Astrocyte (in vitro differentiated cells and primary cell): ENCODE measurements at regions not wholly inside any gene's neighbourhood (a gene's known extent, or its start where the extent isn't known, plus 50 kb on each side); places are given as distances from the start of the nearest gene placed in this dataset.

Experiments
- DNase-seq: peaks from one replicate; pipeline ENCODE4 v3.0.0-alpha.2; 2010; ENCODE audit warnings: low read depth
- FAIRE-seq: peaks from 2 replicates; lab custom pipeline; 2011; peaks lifted over from hg19 to GRCh38; lab: Jason Lieb, UNC
- H2AFZ ChIP-seq: 2 replicates; pipeline ENCODE4 v1.6.0; 2012; ENCODE audit warnings: low read depth, low read length, inconsistent platforms
- H3K27ac ChIP-seq: 2 replicates; pipeline ENCODE4 v1.5.1; 2011; ENCODE audit warnings: low read depth, low read length, inconsistent platforms
- H3K27me3 ChIP-seq: 2 replicates; pipeline ENCODE4 v1.6.0; 2011; ENCODE audit warnings: low read length, inconsistent platforms; ENCODE audit not compliant: insufficient read depth
- H3K36me3 ChIP-seq: 2 replicates; pipeline ENCODE4 v1.5.1; 2011; ENCODE audit warnings: low read length, inconsistent platforms; ENCODE audit not compliant: insufficient read depth
- H3K4me1 ChIP-seq: 2 replicates; pipeline ENCODE4 v1.5.1; 2011; ENCODE audit warnings: low read length, inconsistent platforms; ENCODE audit not compliant: insufficient read depth
- H3K4me2 ChIP-seq: 2 replicates; pipeline ENCODE4 v1.6.0; 2012; ENCODE audit warnings: low read length, inconsistent platforms
- H3K4me3 ChIP-seq: 2 replicates; pipeline ENCODE4 v1.5.1; 2011; ENCODE audit warnings: low read depth, mild to moderate bottlenecking, low read length, inconsistent platforms; ENCODE audit not compliant: insufficient read depth
- H3K79me2 ChIP-seq: 2 replicates; pipeline ENCODE4 v1.6.0; 2012; ENCODE audit warnings: mild to moderate bottlenecking, low read length, inconsistent platforms; ENCODE audit not compliant: insufficient read depth
- H3K9ac ChIP-seq: 2 replicates; pipeline ENCODE4 v1.6.0; 2012; ENCODE audit warnings: mild to moderate bottlenecking, low read length, inconsistent platforms
- H3K9me3 ChIP-seq: 2 replicates; pipeline ENCODE4 v1.5.1; 2012; ENCODE audit warnings: low read depth, mild to moderate bottlenecking, low read length, inconsistent platforms; ENCODE audit not compliant: insufficient read depth
- H4K20me1 ChIP-seq: 2 replicates; pipeline ENCODE4 v1.6.0; 2012; ENCODE audit warnings: low read length, inconsistent platforms; ENCODE audit not compliant: insufficient read depth
- H3K27ac Mint-ChIP-seq: one replicate; pipeline ENCODE4 v1.8.0; 2021; ENCODE audit warnings: mild to moderate bottlenecking, mixed read lengths; ENCODE audit not compliant: unreplicated experiment
- H3K27me3 Mint-ChIP-seq: one replicate; pipeline ENCODE4 v1.8.0; 2021; ENCODE audit warnings: low read depth, mixed read lengths; ENCODE audit not compliant: unreplicated experiment
- H3K36me3 Mint-ChIP-seq: one replicate; pipeline ENCODE4 v1.8.0; 2021; ENCODE audit warnings: low read depth, mixed read lengths; ENCODE audit not compliant: unreplicated experiment
- H3K4me1 Mint-ChIP-seq: one replicate; pipeline ENCODE4 v1.8.0; 2021; ENCODE audit warnings: low read depth, mixed read lengths; ENCODE audit not compliant: unreplicated experiment
- H3K4me3 Mint-ChIP-seq: one replicate; pipeline ENCODE4 v1.8.0; 2021; ENCODE audit warnings: mild to moderate bottlenecking, moderate library complexity, mixed read lengths; ENCODE audit not compliant: unreplicated experiment
- H3K9me3 Mint-ChIP-seq: one replicate; pipeline ENCODE4 v1.8.0; 2021; ENCODE audit warnings: mild to moderate bottlenecking, mixed read lengths; ENCODE audit not compliant: unreplicated experiment
- EZH2 ChIP-seq: IDR thresholded peaks from 2 replicates; pipeline ENCODE4 v1.6.1; 2012; ENCODE audit warnings: mild to moderate bottlenecking, low read length, inconsistent platforms; ENCODE audit not compliant: insufficient read depth
- TF ChIP-seq, protein P1 (sequence below): IDR thresholded peaks from 2 replicates; pipeline ENCODE4 v1.5.1; 2011; ENCODE audit warnings: low read depth, mild to moderate bottlenecking, inconsistent platforms, low read length, moderate library complexity; ENCODE audit not compliant: insufficient read depth

GRCh38 chrX:129230168-129230567, 293.1 kb downstream of the SMARCA1 start:
- Histone ChIP-seq H2AFZ (no peak overlapping the region), H3K4me1 (no peaks in the 10 kb centered on the region), H3K27me3 (no peaks in the 10 kb centered on the region), H3K27ac (no peak overlapping the region), H3K36me3 (no peaks in the 10 kb centered on the region), H3K79me2 (no peaks in the 10 kb centered on the region), H4K20me1 (no peaks in the 10 kb centered on the region), H3K9ac (no peak overlapping the region), H3K9me3 (no peaks in the 10 kb centered on the region), H3K4me2 (no peak overlapping the region), H3K4me3 (no peak overlapping the region)
- Mint-ChIP-seq H3K27me3 (no peaks in the 10 kb centered on the region), H3K4me1 (peaks cover 9% of the 10 kb centered on the region), H3K27ac (no peak overlapping the region), H3K9me3 (no peaks in the 10 kb centered on the region), H3K36me3 (no peaks in the 10 kb centered on the region), H3K4me3 (no peak overlapping the region)
- TF ChIP-seq, protein P1, sequence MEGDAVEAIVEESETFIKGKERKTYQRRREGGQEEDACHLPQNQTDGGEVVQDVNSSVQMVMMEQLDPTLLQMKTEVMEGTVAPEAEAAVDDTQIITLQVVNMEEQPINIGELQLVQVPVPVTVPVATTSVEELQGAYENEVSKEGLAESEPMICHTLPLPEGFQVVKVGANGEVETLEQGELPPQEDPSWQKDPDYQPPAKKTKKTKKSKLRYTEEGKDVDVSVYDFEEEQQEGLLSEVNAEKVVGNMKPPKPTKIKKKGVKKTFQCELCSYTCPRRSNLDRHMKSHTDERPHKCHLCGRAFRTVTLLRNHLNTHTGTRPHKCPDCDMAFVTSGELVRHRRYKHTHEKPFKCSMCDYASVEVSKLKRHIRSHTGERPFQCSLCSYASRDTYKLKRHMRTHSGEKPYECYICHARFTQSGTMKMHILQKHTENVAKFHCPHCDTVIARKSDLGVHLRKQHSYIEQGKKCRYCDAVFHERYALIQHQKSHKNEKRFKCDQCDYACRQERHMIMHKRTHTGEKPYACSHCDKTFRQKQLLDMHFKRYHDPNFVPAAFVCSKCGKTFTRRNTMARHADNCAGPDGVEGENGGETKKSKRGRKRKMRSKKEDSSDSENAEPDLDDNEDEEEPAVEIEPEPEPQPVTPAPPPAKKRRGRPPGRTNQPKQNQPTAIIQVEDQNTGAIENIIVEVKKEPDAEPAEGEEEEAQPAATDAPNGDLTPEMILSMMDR, result no peak
- TF ChIP-seq EZH2, result no peak
- no peak for DNase-seq
- no peak for FAIRE-seq

- peak; percentile 49 for FAIRE-seq
Observed at GRCh38 chrX:129227366-129227765, 295.9 kb downstream of the SMARCA1 start.

GRCh38 chrX:129193357-129193756, 329.9 kb downstream of the SMARCA1 start:
- H3K27ac Mint-ChIP-seq, result no peak overlapping the region
- Histone ChIP-seq H2AFZ (no peak overlapping the region), H3K4me1 (no peaks in the 10 kb centered on the region), H3K27me3 (no peaks in the 10 kb centered on the region), H3K9me3 (no peaks in the 10 kb centered on the region), H3K4me3 (no peak overlapping the region), H4K20me1 (no peaks in the 10 kb centered on the region), H3K79me2 (no peaks in the 10 kb centered on the region), H3K9ac (no peak overlapping the region), H3K4me2 (no peak overlapping the region), H3K27ac (no peak overlapping the region), H3K36me3 (no peaks in the 10 kb centered on the region)
- DNase-seq (no peak), FAIRE-seq (no peak)
- H3K4me3 Mint-ChIP-seq, result no peak overlapping the region
- no peaks in the 10 kb centered on the region for H3K36me3 Mint-ChIP-seq
- H3K9me3 Mint-ChIP-seq, result no peaks in the 10 kb centered on the region
- TF ChIP-seq, protein P1, result no peak
- TF ChIP-seq EZH2, result no peak
- H3K27me3 Mint-ChIP-seq, result no peaks in the 10 kb centered on the region
- H3K4me1 Mint-ChIP-seq, result no peaks in the 10 kb centered on the region

More at GRCh38 chrX:129227366-129227765, 295.9 kb downstream of the SMARCA1 start:
- H3K9me3 Mint-ChIP-seq, result no peaks in the 10 kb centered on the region
- Histone ChIP-seq H3K27ac (no peak overlapping the region), H2AFZ (no peak overlapping the region), H3K9me3 (no peaks in the 10 kb centered on the region), H3K4me1 (no peaks in the 10 kb centered on the region), H3K36me3 (no peaks in the 10 kb centered on the region), H4K20me1 (no peaks in the 10 kb centered on the region), H3K4me2 (no peak overlapping the region), H3K4me3 (no peak overlapping the region), H3K79me2 (no peaks in the 10 kb centered on the region), H3K9ac (no peak overlapping the region), H3K27me3 (no peaks in the 10 kb centered on the region)
- DNase-seq, result no peak
- H3K27ac Mint-ChIP-seq, result no peak overlapping the region
- TF ChIP-seq, protein P1, result no peak
- TF ChIP-seq EZH2, result no peak
- no peaks in the 10 kb centered on the region for H3K4me1 Mint-ChIP-seq
- no peaks in the 10 kb centered on the region for H3K27me3 Mint-ChIP-seq
- no peaks in the 10 kb centered on the region for H3K36me3 Mint-ChIP-seq
- no peak overlapping the region for H3K4me3 Mint-ChIP-seq
